CD4-positive, CD25-positive, alpha-beta regulatory T cell (primary cell): ENCODE measurements at regions not wholly inside any gene's neighbourhood (a gene's known extent, or its start where the extent isn't known, plus 50 kb on each side); places are given as distances from the start of the nearest gene placed in this dataset.
"Not testable (repeated sequence)": the region's sequence is repeated elsewhere in the genome, so short reads cannot be mapped to it uniquely, and the experiment has no call there.

Source experiments
- ATAC-seq, 2 donors: fragments of 150-1000 bp; cut with Tn5 transposase; one replicate each; pipeline ENCODE4 v1.10.0; 2021; ENCODE audit warnings: low read depth in 2 of 2, moderate number of reproducible peaks in 2 of 2, moderate library complexity in 1 of 2
- DNase-seq, 3 donors: peaks; one replicate each; pipeline versions ENCODE4 v3.0.0 to v3.0.0-alpha.2; 2012 to 2022; ENCODE audit warnings: mixed read lengths in 1 of 3
- H3K27ac ChIP-seq: one replicate; pipeline ENCODE4 v1.7.0; 2013; ENCODE audit warnings: mild to moderate bottlenecking, low read length; ENCODE audit not compliant: insufficient read depth, poor library complexity, severe bottlenecking
- H3K27me3 ChIP-seq: one replicate; pipeline ENCODE4 v1.7.0; 2013; ENCODE audit warnings: low read length; ENCODE audit not compliant: control insufficient read depth, insufficient read depth
- H3K36me3 ChIP-seq: one replicate; pipeline ENCODE4 v1.7.0; 2013; ENCODE audit warnings: mild to moderate bottlenecking, low read length, moderate library complexity; ENCODE audit not compliant: control insufficient read depth, insufficient read depth
- H3K4me1 ChIP-seq: 2 replicates; pipeline ENCODE4 v1.7.0; 2013; ENCODE audit warnings: mild to moderate bottlenecking, low read length; ENCODE audit not compliant: insufficient read depth, control insufficient read depth, poor library complexity, severe bottlenecking
- H3K4me3 ChIP-seq: one replicate; pipeline ENCODE4 v1.7.0; 2013; ENCODE audit warnings: low read depth, mild to moderate bottlenecking, low read length, moderate library complexity
- H3K9me3 ChIP-seq, 2 experiments: 1 replicate in 1 of 2; 2 replicates in 1 of 2; pipeline ENCODE4 v1.7.0; 2013; ENCODE audit warnings: low read length in 2 of 2, mild to moderate bottlenecking in 1 of 2, moderate library complexity in 1 of 2; ENCODE audit not compliant: control insufficient read depth in 2 of 2
- H3K27ac Mint-ChIP-seq, 3 donors: one replicate each; pipeline ENCODE4 v1.8.0; 2020 to 2022; ENCODE audit warnings: mild to moderate bottlenecking in 3 of 3, mixed read lengths in 3 of 3, moderate library complexity in 2 of 3
- H3K27me3 Mint-ChIP-seq: one replicate; pipeline ENCODE4 v1.8.0; 2022; ENCODE audit warnings: mild to moderate bottlenecking, mixed read lengths
- H3K36me3 Mint-ChIP-seq: one replicate; pipeline ENCODE4 v1.8.0; 2020; ENCODE audit warnings: mixed read lengths
- H3K4me1 Mint-ChIP-seq, 4 donors: one replicate each; pipeline ENCODE4 v1.8.0; 2020 to 2022; ENCODE audit warnings: mixed read lengths in 4 of 4, mild to moderate bottlenecking in 1 of 4
- H3K4me3 Mint-ChIP-seq, 4 donors: one replicate each; pipeline ENCODE4 v1.8.0; 2020 to 2022; ENCODE audit warnings: mild to moderate bottlenecking in 4 of 4, mixed read lengths in 4 of 4, moderate library complexity in 3 of 4
- H3K9me3 Mint-ChIP-seq, 7 donors: one replicate each; pipeline ENCODE4 v1.8.0; 2020 to 2022; ENCODE audit warnings: mixed read lengths in 7 of 7, mild to moderate bottlenecking in 3 of 7, moderate library complexity in 2 of 7

GRCh38 chr12:78340406-78340805 is 509.7 kb downstream of the NAV3 start:
- Mint-ChIP-seq H3K4me1 (no peaks in the 10 kb centered on the region), H3K4me3 (no peak overlapping the region), H3K27ac (no peak overlapping the region), H3K36me3 (no peaks in the 10 kb centered on the region), H3K27me3 (no peaks in the 10 kb centered on the region), H3K9me3 (peaks cover 0 to 29% (median 9%) of the 10 kb centered on the region in 7 donors)
- H3K36me3 ChIP-seq, result no peaks in the 10 kb centered on the region
- DNase-seq (no peak), ATAC-seq (no peak)
- H3K9me3 ChIP-seq, result no peaks in the 10 kb centered on the region
- no peaks in the 10 kb centered on the region for H3K4me1 ChIP-seq
- no peaks in the 10 kb centered on the region for H3K27me3 ChIP-seq
- no peak overlapping the region for H3K27ac ChIP-seq
- no peak overlapping the region for H3K4me3 ChIP-seq

DNA sequence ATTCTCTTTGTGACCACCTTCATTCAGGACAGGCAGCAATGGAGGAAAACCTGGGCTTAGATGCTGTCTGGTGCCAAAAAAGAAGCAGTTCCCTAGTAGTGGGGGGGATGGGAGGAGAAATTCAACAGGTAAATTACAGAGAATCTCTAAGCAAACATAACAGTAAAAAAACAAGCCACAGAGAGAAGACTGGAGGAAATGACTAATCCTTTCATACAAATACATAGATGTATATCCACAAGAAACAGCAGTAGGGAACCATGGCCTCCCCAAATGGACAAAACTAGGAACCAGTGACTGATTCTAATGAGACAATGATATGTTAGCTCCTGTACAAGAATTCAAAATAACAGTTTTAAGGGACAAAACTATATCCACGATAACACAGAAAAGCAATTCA is 513.0 kb downstream of the NAV3 start:
- Histone ChIP-seq H3K27me3 (no peaks in the 10 kb centered on the region), H3K4me3 (no peak overlapping the region), H3K27ac (no peak overlapping the region), H3K9me3 (no peaks in the 10 kb centered on the region), H3K36me3 (no peaks in the 10 kb centered on the region), H3K4me1 (no peaks in the 10 kb centered on the region)
- H3K9me3 Mint-ChIP-seq, result peaks cover 0 to 44% (median 9%) of the 10 kb centered on the region in 7 donors
- ATAC-seq, result no peak
- H3K4me1 Mint-ChIP-seq, result no peaks in the 10 kb centered on the region
- no peaks in the 10 kb centered on the region for H3K36me3 Mint-ChIP-seq
- H3K4me3 Mint-ChIP-seq, result no peak overlapping the region
- no peak overlapping the region for H3K27ac Mint-ChIP-seq
- H3K27me3 Mint-ChIP-seq, result no peaks in the 10 kb centered on the region
- no peak for DNase-seq

DNA sequence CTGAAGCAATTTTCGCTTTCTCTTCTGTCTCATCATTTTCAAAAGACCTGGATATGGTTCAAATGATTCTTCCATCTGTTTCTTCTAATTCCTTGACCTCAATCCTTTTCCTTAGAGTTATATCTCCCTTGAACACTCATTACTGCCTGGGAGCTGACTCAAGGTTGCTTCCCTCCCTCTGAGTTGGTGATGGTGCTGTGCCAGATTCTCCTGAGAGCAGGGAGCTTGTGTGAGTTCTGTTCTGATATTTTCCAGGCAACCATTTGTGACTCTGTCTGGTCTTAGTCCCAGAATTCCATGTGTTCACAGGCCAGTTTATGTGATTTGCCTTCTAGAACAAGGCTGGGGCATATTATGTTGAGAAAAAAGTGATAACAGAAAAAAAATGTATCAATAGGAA is 505.1 kb upstream of the SYT1 start:
- H3K27ac ChIP-seq, result no peak overlapping the region
- no peaks in the 10 kb centered on the region for H3K36me3 Mint-ChIP-seq
- ATAC-seq (no peak), DNase-seq (no peak)
- no peaks in the 10 kb centered on the region for H3K27me3 ChIP-seq
- H3K9me3 Mint-ChIP-seq, result peaks cover 0 to 1% (median 0%) of the 10 kb centered on the region in 7 donors
- H3K27me3 Mint-ChIP-seq, result no peaks in the 10 kb centered on the region
- no peaks in the 10 kb centered on the region for H3K4me1 ChIP-seq
- H3K9me3 ChIP-seq, result no peaks in the 10 kb centered on the region
- H3K36me3 ChIP-seq, result no peaks in the 10 kb centered on the region
- no peak overlapping the region for H3K4me3 Mint-ChIP-seq
- no peak overlapping the region for H3K4me3 ChIP-seq
- no peaks in the 10 kb centered on the region for H3K4me1 Mint-ChIP-seq
- no peak overlapping the region for H3K27ac Mint-ChIP-seq

DNA sequence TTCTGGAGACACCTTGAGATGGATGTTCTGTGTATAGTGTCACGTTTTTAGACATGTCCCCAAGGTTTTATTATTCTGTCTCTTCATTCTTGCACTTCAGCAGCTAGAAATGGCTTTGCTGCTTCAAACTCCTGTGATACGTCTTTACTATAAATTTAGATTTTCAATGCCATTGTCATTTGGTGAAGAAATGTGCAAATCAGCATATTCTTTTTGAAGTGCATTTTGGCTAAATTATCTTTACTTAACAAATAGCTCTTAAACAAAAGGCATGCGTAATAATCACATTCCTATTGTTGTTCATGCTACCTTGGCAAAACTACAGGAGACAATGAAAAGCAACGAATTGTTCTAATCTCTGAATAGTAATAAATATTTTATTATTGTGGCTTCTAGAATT is 502.9 kb upstream of the SYT1 start:
- Mint-ChIP-seq H3K36me3 (no peaks in the 10 kb centered on the region), H3K27ac (no peak overlapping the region), H3K4me3 (no peak overlapping the region), H3K9me3 (peaks cover 0 to 5% (median 0%) of the 10 kb centered on the region in 7 donors), H3K27me3 (no peaks in the 10 kb centered on the region), H3K4me1 (no peaks in the 10 kb centered on the region)
- no peaks in the 10 kb centered on the region for H3K36me3 ChIP-seq
- no peak overlapping the region for H3K27ac ChIP-seq
- H3K4me3 ChIP-seq, result no peak overlapping the region
- H3K27me3 ChIP-seq, result no peaks in the 10 kb centered on the region
- ATAC-seq, result no peak
- no peaks in the 10 kb centered on the region for H3K9me3 ChIP-seq
- DNase-seq, result no peak
- no peaks in the 10 kb centered on the region for H3K4me1 ChIP-seq

- no peaks in the 10 kb centered on the region for H3K4me1 Mint-ChIP-seq
- no peak overlapping the region for H3K27ac ChIP-seq
- no peaks in the 10 kb centered on the region for H3K27me3 Mint-ChIP-seq
- H3K4me3 Mint-ChIP-seq, result no peak overlapping the region
- H3K9me3 ChIP-seq, result peaks cover 0 to 11% of the 10 kb centered on the region in 2 experiments
- H3K4me1 ChIP-seq, result no peaks in the 10 kb centered on the region
- H3K9me3 Mint-ChIP-seq, result peaks cover 0 to 20% (median 10%) of the 10 kb centered on the region in 7 donors
- ATAC-seq, result no peak
- H3K36me3 ChIP-seq, result no peaks in the 10 kb centered on the region
- H3K27ac Mint-ChIP-seq, result no peak overlapping the region
- DNase-seq, result no peak
- no peak overlapping the region for H3K4me3 ChIP-seq
- H3K36me3 Mint-ChIP-seq, result no peaks in the 10 kb centered on the region
- H3K27me3 ChIP-seq, result no peaks in the 10 kb centered on the region
These were observed 493.3 kb upstream of the SYT1 start for GRCh38 chr12:78371284-78371683.

- no peak for ATAC-seq
- Mint-ChIP-seq H3K36me3 (no peaks in the 10 kb centered on the region), H3K4me3 (no peak overlapping the region), H3K9me3 (peaks cover 0 to 40% (median 9%) of the 10 kb centered on the region in 7 donors), H3K27me3 (no peaks in the 10 kb centered on the region), H3K27ac (no peak overlapping the region), H3K4me1 (no peaks in the 10 kb centered on the region)
- DNase-seq, result no peak
- no peak overlapping the region for H3K27ac ChIP-seq
- no peaks in the 10 kb centered on the region for H3K36me3 ChIP-seq
- no peaks in the 10 kb centered on the region for H3K27me3 ChIP-seq
- no peaks in the 10 kb centered on the region for H3K4me1 ChIP-seq
- no peak overlapping the region for H3K4me3 ChIP-seq
- peaks cover 0 to 7% of the 10 kb centered on the region in 2 experiments for H3K9me3 ChIP-seq
These were observed 489.1 kb upstream of the SYT1 start for GRCh38 chr12:78375461-78375860.

- H3K27me3 ChIP-seq, result no peaks in the 10 kb centered on the region
- ATAC-seq, result no peak
- H3K36me3 ChIP-seq, result no peaks in the 10 kb centered on the region
- no peaks in the 10 kb centered on the region for H3K4me1 ChIP-seq
- Mint-ChIP-seq H3K9me3 (peaks cover 0 to 36% (median 7%) of the 10 kb centered on the region in 7 donors), H3K4me1 (no peaks in the 10 kb centered on the region), H3K36me3 (no peaks in the 10 kb centered on the region), H3K27me3 (no peaks in the 10 kb centered on the region), H3K4me3 (no peak overlapping the region), H3K27ac (no peak overlapping the region)
- no peak overlapping the region for H3K4me3 ChIP-seq
- peaks cover 0 to 5% of the 10 kb centered on the region in 2 experiments for H3K9me3 ChIP-seq
- no peak for DNase-seq
- H3K27ac ChIP-seq, result no peak overlapping the region
These were observed 488.3 kb upstream of the SYT1 start for GRCh38 chr12:78376257-78376656.

DNA sequence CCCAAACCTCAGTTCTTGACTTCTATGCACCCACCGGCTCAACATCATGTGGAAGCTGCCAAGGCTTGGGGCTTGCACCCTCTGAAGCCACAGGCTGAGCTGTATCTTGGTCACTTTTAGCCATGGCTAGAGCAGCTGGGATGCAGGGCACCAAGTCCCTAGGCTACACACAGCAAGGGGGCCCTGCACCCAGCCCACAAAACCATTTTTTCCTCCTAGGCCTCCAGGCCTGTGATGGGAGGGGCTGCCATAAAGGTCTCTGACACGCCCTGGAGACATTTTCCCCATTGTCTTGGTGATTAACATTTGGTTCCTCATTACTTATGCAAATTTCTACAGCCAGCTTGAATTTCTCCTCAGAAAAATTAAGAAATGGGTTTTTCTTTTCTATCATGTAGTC is 485.5 kb upstream of the SYT1 start:
- not testable (repeated sequence) for H3K9me3 ChIP-seq, H3K27ac ChIP-seq, H3K36me3 Mint-ChIP-seq, H3K4me3 ChIP-seq, H3K27me3 ChIP-seq, H3K4me3 Mint-ChIP-seq, H3K27me3 Mint-ChIP-seq, H3K4me1 ChIP-seq, H3K27ac Mint-ChIP-seq, H3K4me1 Mint-ChIP-seq, ATAC-seq, DNase-seq, H3K36me3 ChIP-seq
- H3K9me3 Mint-ChIP-seq, result peaks cover 3 to 34% (median 10%) of the 10 kb centered on the region in 7 donors
